ENCODE measurements at regions not wholly inside any gene's neighbourhood (a gene's known extent, or its start where the extent isn't known, plus 50 kb on each side); places are given as distances from the start of the nearest gene placed in this dataset.
A peak's percentile ranks its signal among the peaks of the same experiment; 100 is the strongest.

DNA sequence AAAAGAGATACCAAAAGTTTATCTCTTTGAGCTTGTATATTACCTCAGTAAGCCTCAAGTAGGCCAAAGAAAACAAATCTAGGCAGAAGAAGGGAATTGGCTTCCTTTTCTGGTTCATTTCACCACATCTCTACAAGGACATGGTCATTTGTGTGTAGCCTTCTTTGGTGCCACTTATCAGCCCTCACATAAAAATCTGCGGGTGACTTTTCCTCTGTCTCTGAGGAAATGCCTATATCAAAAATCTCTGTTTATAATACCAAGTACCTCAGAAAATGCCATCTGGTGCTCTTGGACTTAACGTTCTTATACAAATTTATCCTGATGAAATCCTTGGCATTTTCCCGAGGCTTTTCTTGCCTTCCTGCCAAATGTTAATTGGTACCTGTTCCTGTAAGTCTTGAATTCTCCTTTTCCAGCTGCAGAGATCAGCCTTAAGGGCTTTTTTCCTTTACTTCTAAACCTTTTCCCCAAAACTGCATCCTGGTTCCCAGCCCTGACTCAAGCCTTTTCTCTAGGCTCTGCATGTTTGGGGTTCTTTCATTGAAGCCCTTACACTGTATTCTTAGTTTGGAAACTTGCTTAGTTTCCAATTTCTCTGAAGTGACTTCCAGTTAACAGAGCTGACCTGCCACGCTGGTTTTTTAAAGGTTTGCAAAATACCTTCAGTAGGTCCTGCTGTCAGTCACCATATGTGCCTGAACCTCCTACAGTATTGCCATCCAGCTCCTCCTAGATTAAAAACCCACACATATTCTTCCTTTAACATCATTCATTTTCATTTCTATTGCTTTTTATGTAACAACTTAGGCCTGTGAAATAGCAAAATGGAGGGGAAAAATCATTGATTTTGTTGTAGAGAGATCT is 191.2 kb upstream of the PREP start:
- in situ Hi-C loops (cut with HindIII; ENCODE audit: low sequenced_read_pairs): no loop called here
- peak; percentile 96 for DNase-seq (ENCODE audit: low spot score)

DNA sequence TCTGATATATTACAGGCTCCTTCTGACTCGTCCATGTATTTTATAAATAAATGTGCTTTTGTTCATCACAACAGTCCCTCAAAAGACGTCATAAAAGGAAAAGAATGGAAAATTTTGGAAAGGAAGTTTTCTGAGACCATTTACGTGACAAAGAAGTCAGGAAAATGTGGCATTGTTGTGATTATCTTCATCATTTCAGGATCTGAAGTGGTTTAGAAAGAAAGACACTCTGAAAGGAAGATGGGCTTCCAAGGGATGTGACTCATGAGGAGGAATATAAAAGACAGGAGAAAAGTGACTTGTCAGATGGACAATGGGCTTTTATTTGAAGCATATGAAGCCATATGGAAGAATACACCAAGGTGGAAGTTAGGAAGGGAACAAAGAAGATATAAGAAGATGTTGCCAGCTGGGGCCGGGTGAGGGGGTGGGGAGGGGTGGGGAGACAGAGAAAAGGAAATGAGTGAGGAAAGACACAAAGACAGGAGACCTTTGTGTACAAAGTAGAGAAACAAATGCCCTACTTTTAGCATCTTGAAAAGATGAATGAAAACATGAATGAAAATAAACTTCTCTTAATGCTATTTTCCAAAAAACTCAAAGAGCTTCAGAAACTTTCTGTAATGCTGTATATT is 190.3 kb upstream of the PREP start:
- no peak for DNase-seq (ENCODE audit: low spot score)
- in situ Hi-C loops (cut with HindIII; ENCODE audit: low sequenced_read_pairs): no loop called here

DNA sequence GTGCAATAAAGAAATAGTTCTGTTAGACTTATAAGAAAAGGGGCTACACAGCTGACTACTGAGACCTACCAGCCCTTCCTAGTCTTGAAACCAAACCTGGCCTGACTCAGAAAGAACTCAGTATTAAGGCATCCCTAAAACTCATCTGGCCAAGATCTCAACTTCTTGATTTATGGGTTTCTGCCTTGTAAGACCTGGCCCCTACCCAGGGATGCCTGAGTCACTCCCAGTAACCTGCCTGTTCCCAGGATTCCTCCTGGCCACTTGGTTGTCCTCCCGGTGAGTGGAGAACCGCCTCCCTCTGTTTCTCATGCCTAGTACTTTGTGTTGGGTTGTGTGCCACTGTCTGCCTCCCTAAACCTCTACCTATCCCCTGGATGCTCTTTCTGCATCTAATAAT is 189.4 kb upstream of the PREP start:
- no peak for DNase-seq (ENCODE audit: low spot score)
- in situ Hi-C loops (cut with HindIII; ENCODE audit: low sequenced_read_pairs): no loop called here

DNA sequence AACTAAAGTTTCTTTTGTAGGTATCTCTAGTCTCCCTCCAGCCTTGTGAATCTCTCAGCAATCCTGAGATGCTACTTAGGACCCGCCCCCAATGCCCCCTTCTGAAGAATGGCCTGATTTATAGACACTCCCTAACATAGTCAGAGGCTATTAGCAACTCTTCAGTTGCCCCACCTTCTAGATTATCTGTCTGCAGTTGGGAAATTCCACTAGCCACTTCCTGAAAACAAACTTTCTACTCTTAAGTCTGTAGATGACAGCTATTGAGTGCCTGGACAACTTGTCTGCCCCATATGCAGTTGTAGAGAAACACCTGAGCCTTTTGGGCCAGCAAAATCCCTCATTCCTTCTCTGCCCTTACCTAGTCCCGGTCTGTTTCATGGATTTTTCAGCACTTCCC is 188.2 kb upstream of the PREP start:
- in situ Hi-C loops (cut with HindIII; ENCODE audit: low sequenced_read_pairs): no loop called here
- DNase-seq (ENCODE audit: low spot score): no peak

DNA sequence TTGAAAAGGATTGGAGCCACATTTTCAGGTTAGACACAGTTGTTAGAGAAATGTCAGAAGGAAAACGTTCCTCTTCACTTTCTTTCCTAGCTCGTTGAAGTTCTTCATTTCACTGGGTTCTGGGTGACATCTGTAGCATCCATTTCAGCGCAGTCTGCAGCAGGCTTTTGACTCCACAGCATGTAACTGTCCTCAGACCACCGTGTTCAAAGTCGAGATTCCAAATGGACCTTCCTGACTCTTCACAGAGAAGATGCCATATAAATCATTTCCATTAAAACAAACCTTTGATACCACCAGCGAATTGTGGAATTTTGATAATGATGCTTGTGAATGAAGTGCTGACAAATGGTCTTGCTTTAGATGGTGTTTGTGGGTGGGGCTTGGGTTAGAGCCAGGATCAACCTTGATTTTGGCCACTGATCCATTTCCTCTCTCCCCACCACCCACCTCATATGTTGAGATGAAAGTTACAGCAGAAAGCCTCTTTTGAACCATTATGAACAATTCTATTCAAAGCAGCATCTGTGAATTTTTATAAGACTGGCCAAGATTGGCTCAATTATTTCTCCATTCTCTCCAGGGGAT is 185.3 kb upstream of the PREP start:
- in situ Hi-C loops (cut with HindIII; ENCODE audit: low sequenced_read_pairs): no loop called here
- no peak for DNase-seq (ENCODE audit: low spot score)

DNA sequence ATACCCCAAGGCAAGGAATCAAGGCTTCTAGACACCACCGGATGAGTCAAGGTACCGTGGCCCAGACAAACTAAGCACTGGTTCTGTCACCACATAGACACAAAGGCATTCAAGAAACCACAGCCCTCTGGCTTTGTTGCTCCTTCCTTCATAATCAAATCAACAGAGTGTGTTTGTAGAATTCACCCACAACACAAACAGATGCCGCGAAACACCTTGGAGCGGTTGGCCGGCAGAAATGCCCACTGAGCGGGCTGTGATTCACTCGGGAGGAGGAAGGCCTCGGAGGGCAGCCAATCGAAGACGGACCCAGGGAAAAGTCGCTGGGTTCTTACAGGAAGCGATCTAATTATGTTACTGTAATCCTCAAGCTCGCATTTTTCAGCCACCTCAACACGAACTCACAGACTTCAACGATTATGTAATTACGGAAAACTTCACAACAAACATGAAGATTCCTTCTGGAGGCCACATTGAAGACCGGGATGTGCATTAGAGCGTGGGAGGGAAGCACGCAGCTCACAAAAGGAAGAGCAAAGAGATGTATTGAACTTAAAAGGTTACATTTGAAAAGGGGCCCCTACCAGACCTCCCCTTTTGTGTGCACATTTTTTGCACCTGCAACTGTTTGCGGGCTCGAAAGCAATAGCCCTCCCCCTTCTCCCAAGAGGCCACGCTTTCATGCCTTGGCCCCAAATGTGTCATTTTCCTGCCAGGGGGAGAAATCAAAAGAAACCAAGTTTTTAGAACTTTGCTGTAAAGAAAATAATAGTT is 184.7 kb upstream of the PREP start:
- no peak for DNase-seq (ENCODE audit: low spot score)
- in situ Hi-C loops (cut with HindIII; ENCODE audit: low sequenced_read_pairs): no loop called here

DNA sequence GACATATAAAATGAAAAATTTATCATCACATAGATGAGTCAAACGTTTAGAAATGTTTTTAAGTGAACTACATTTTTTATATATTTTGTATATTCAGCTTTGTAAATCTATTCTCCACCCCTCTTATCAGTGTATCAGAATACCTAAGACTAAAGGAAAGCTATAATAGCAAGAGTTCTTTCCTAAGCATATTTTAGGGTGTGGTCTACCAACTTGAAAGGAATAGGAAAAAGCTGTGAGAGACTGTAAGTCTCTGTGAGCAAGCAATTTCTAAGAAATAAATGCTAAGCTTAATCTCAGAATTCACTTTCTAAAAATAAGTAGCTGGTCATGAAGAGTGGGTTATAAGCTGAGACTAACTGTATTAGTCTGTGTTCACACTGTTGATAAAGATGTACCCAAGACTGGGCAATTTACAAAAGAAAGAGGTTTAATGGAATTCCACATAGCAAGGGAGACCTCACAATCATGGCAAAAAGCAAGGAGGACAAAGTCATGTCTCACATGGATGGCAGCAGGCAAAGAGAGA is 175.4 kb upstream of the PREP start:
- DNase-seq (ENCODE audit: low spot score): no peak
- in situ Hi-C loops (cut with HindIII; ENCODE audit: low sequenced_read_pairs): no loop called here

DNA sequence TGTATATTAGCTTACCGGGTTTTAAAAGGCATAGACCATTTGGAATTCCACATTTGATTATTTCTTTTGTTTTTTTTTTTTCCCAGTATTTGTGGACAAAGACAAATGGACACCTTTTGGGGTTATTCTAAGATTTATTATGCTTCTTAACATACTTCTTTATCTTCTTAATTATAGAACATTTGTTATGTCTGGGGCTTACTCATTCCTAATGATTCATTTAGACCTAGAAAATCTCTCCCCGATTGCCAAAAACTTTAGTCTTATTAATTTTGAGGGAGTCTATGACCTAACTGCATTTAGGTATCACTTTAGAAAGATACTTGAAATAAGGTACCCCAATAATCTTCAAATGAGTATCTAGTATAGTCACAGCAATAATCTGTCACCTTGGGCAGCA is 170.7 kb upstream of the PREP start:
- no peak for DNase-seq (ENCODE audit: low spot score)
- in situ Hi-C loops (cut with HindIII; ENCODE audit: low sequenced_read_pairs): no loop called here

DNA sequence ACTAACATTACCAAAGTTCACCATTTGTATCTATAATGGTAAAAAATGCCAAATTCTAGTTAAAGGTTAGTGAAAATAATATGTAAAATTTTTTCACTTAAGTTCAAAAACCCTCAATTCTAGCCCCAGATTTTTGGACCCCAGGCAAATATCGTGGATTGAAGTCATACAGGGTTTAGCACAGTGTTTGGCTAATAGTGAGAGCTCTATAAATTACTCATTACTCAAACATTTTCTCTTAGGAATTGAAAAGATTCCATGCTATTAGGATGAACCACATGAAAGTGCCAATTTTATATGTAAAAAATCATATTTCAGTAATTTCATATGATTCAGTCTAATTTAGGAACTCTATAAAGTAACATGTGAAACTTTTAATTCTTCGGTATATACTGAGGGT is 170.3 kb upstream of the PREP start:
- in situ Hi-C loops (cut with HindIII; ENCODE audit: low sequenced_read_pairs): no loop called here
- no peak for DNase-seq (ENCODE audit: low spot score)

DNA sequence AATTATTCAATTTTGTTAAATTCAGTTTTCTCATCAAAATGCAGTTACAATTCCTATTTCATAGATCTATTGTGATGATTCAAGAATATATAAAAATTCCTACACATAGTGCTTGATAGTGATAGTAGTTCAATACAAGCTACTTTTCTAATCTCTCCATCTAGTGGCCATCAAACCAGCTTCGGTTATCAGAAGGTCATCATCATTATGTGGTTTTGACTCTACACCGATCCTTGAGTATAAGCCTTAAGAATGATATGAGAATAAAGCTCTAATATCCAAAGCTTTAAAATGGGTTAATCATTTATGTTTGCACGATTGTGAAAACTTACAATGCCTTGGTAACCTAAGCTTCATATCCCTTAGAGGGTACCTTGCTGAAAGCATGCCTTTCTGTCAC is 167.5 kb upstream of the PREP start:
- in situ Hi-C loops (cut with HindIII; ENCODE audit: low sequenced_read_pairs): no loop called here
- DNase-seq (ENCODE audit: low spot score): no peak

DNA sequence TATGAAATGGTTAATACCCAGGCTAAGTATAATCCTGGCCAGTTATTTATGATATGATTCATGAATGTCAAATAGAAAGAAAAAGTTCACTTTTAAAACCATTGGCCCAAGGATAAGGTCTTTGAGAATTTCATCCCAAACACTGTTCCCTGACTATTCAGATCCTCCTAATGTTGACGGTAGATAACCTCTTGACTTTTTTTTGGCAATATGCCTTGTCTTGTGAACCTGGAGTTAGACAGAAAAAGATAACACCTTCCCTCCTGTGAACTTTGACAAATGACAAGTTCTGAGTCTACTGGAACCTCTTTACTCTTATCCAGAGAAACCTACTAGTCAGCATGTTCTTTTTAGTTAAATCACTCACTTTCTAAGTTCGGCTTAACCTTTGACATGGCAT is 166.8 kb upstream of the PREP start:
- in situ Hi-C loops (cut with HindIII; ENCODE audit: low sequenced_read_pairs): no loop called here
- no peak for DNase-seq (ENCODE audit: low spot score)

DNA sequence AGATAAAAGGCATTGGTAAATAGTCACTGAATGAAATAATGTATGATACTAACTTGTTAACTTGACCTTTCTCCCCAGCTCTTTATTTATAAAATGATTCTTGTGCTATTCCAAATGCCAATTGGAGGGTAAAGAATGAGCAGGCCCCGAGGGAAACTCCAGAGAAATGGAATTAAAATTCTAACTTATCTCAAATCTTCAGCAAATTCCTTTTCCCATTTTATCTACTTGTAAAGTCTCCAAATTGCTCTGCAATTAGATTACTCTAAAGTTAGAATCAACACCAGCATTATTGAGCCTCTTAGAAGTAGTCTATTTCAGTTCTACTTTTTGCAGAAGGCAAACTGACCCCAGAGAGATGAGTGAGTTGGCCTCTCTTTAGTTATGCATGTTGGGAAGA is 165.9 kb upstream of the PREP start:
- no peak for DNase-seq (ENCODE audit: low spot score)
- in situ Hi-C loops (cut with HindIII; ENCODE audit: low sequenced_read_pairs): no loop called here

DNA sequence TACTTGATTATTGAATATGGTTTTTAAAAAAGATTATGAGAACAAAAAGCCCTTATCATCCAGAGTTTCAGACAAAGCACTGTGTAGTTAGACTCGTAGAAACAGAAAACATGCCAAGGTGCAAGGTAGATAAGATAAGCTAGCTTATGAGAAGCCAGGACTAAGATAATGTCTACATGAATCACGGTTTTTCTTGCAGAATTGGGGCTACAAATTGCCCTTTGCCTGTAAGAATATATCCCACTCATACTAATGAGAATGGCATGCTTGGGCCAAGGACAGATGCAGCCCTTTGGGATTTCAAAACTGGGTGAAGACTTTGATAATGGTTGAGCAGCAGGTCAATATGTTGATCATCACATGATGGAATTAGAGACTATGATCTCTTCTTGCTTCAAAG is 165.3 kb upstream of the PREP start:
- no peak for DNase-seq (ENCODE audit: low spot score)

DNA sequence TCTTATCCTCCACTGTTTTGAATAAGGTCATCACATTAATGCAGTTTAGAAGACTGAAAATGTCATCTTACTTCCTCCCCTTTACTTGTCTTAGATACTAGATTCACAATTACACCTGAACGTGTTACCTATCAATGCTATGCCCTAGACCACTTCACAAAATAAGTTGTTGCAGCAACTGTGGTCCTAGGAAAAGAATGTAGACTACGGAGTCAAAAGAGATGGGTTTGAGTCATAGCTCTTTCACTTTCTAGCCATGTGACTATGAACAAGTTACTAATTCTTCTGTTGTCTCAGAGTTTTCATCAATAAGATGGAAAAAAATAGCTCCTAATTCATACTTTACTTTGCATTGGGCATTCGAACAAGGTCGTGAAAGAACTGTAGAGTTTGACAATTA is 164.3 kb upstream of the PREP start:
- no peak for DNase-seq (ENCODE audit: low spot score)
- in situ Hi-C loops (cut with HindIII; ENCODE audit: low sequenced_read_pairs): no loop called here

More for the DNA sequence above, 165.3 kb upstream of the PREP start:
- in situ Hi-C loops (cut with HindIII; ENCODE audit: low sequenced_read_pairs): no loop called here

DNA sequence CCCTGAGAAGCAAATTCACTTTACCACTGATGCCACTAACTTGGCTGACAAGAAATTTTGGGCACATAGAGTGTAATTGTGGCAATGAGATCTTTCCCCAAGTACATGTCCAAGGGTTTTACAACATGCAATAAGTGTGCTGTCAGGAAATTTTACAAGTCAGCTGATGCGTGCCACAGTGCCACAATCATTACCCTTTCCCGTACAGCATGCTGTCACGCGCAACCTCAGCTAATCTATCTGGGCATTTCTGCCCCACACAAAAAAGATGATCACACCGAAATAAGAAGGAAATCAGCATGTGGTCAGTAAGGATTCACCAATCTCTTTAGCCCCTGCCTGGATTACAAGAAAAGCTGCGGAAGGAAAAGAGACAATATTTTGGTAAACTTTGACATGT is 163.6 kb upstream of the PREP start:
- in situ Hi-C loops (cut with HindIII; ENCODE audit: low sequenced_read_pairs): no loop called here
- DNase-seq (ENCODE audit: low spot score): no peak

DNA sequence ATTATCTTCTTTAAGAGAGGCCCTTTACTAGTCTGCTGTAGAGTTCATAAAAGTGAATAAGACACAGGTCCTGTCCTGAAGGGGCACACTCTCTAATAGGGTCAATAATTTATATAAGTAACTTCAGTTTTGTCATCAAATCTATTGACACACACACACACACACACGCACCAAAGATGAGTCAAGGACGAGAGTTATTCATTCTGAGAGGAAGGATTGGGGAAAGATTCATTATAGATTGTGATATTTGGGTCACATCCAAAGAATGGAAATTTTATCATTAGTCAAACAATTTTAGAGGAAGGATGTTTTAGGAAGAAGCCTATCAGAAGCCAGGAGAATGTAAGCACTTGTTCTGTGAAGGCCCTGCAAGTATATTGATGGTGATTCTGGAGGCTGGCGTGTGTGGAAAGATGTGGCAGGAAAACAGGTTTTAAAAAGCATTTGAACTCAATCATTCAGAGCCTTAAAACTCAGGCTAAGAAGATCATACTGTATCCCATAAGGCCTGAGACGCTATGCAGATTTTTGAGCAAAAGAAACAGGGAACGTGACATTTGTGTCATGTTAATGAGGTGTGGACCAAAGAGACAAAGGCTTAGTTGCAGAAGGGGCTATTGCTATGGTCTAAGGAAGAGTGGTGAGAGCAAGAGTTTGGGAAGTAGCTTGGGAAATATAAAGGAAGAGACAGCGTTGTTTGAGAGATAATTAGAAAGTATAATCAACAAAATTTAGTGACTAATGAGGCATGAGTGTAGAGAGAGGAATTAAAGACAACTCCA is 161.4 kb upstream of the PREP start:
- no peak for DNase-seq (ENCODE audit: low spot score)
- in situ Hi-C loops (cut with HindIII; ENCODE audit: low sequenced_read_pairs): no loop called here

DNA sequence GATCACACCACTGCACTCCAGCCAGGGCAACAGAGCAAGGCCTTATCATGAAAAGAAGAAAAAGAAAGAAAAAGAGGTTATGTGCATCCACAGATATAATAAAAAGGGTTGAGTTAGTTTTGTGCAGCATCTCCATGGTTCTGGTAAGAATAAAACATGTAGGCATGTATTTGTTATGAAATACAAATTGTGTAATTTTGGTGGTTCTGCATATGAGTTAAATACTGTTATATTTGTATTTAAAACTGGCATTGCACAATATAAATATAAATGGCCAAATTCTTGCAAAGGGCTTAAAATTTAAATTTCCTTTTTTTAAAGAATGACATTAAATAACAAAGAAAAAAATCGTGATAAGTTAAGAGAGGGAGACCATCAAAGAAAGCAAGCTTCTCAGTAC is 159.1 kb upstream of the PREP start:
- in situ Hi-C loops (cut with HindIII; ENCODE audit: low sequenced_read_pairs): no loop called here
- no peak for DNase-seq (ENCODE audit: low spot score)

DNA sequence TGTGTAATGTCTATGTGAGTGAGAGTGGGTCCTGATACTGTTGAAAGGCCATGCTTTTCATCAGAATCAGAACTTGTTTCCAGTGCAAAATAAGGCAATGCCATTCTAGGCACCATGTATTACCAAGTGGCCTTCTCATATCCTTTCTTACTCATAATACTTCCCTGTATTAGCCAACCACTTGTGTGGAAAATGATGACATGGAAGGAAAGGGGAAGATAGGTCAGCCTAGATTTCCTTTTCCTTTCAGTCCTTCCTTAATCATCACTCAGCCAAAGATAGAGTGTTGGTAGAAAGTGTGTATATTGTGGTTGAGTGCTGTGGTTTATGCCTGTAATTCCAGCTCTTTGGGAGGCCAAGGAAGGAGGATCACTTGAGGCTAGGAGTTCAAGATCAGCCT is 158.6 kb upstream of the PREP start:
- DNase-seq (ENCODE audit: low spot score): no peak
- in situ Hi-C loops (cut with HindIII; ENCODE audit: low sequenced_read_pairs): no loop called here

DNA sequence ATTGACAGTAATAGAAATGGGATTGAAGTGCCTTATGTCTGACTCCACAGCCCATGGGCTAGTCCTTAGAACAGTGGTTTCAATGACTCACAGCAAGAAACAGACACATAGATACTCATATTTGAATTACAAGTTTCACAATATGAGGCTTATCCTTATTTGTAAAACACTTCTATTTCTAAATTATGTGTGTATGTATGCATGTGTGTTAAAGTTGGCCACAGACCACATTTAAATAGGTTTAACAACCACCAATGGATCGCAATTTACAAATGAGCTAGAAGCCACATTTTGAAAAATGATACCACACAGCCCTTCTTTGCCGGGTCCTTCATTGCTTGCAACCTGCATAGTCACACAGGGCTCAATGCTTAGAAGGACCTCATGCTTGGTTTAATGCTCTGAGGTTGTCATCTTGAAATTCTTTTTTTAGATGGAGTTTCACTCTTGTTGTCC is 157.8 kb upstream of the PREP start:
- in situ Hi-C loops (cut with HindIII; ENCODE audit: low sequenced_read_pairs): no loop called here
- no peak for DNase-seq (ENCODE audit: low spot score)
